Left ventricle myocardium inferior (tissue), 1 donor: ENCODE measurements at regions not wholly inside any gene's neighbourhood (a gene's known extent, or its start where the extent isn't known, plus 50 kb on each side); places are given as distances from the start of the nearest gene placed in this dataset.

Source experiments
- DNase-seq: peaks from one replicate; pipeline ENCODE4 v3.0.0-alpha.2; 2020
- H3K27ac ChIP-seq: fragments of 200-600 bp; replicated peaks from 2 replicates; pipeline ENCODE4 v1.8.0; 2021
- H3K27me3 ChIP-seq: fragments of 200-600 bp; 2 replicates; pipeline ENCODE4 v1.8.0; 2021; ENCODE audit warnings: low read depth
- H3K36me3 ChIP-seq: fragments of 200-600 bp; 2 replicates; pipeline ENCODE4 v1.8.0; 2021
- H3K4me1 ChIP-seq: fragments of 200-600 bp; 2 replicates; pipeline ENCODE4 v1.8.0; 2021
- H3K4me3 ChIP-seq: fragments of 200-600 bp; 2 replicates; pipeline ENCODE4 v1.8.0; 2021; ENCODE audit warnings: mild to moderate bottlenecking, moderate library complexity
- H3K9me3 ChIP-seq: fragments of 200-600 bp; replicated peaks from 2 replicates; pipeline ENCODE4 v1.8.0; 2021
- CTCF ChIP-seq: fragments of 200-600 bp; IDR thresholded peaks from 2 replicates; pipeline ENCODE4 v1.8.0; 2021; ENCODE audit warnings: antibody characterized with exemption, mild to moderate bottlenecking, borderline replicate concordance
- intact Hi-C: fragments of 100-400 bp; cut with micrococcal nuclease; formaldehyde crosslinking; loops from one replicate; pipeline ENCODE4 v1.11.0; 2022
- donor health status: DM: no; HTN: yes; CAD: no; lungs with severe emphysema.

DNA sequence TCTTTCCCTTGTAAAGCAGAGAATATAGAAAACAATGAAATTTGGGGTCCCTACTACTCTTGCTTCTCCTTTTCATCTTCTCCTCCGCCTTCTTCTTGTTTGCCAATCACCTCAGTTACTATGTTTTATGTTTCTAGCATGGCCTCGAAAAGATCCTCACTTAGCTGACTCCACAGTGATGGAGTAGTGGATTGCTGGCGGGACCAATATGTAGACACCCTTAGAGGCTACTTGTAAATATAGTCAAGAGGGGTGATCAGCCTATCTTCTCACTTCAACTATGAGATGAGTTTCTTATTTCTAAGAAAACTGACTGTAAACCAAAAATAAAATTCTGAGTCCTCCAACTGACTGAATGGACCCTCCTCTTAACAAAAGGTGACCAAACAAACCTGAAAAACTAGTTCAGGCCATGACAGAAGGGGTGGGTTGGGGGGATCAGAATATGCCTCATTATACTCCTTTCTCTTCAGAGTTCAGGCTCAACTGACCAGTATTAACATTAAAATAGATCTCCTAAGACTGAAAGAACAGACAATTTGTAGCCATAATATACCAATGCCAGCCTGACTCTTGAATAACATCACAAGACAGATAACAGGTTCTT lies 829.0 kb downstream of the TLE4 start:
- Histone ChIP-seq H3K4me1 (no peaks in the 10 kb centered on the region), H3K36me3 (no peaks in the 10 kb centered on the region), H3K27me3 (no peaks in the 10 kb centered on the region), H3K4me3 (no peak overlapping the region), H3K27ac (no peak overlapping the region), H3K9me3 (peaks cover 12% of the 10 kb centered on the region)
- TF ChIP-seq CTCF: no peak
- DNase-seq: no peak
- intact Hi-C loops: no loop called here

DNA sequence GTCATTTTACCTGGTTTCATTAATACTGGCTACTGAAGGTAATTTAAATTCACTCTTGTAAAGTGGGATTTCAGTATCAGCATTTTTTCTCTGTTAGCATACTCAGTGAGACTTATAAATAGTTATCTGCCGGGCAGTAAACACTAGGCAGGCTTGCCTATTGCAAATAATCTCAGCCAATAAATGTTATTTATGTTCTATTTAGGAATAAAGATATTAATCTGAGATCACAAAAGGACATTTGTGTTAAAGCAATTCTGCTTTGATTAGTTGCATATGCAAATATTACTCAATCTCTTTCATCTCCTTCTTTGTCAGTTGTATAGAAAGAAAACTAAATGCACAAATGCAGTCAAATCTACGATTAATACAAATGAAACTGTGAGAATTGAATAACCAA lies 827.8 kb downstream of the TLE4 start:
- intact Hi-C loops: no loop called here
- no peaks in the 10 kb centered on the region for H3K36me3 ChIP-seq
- no peak overlapping the region for H3K27ac ChIP-seq
- no peak overlapping the region for H3K4me3 ChIP-seq
- no peak for TF ChIP-seq CTCF
- no peak for DNase-seq
- no peaks in the 10 kb centered on the region for H3K4me1 ChIP-seq
- peaks cover 12% of the 10 kb centered on the region for H3K9me3 ChIP-seq
- H3K27me3 ChIP-seq: no peaks in the 10 kb centered on the region

- TF ChIP-seq CTCF: no peak
- no peaks in the 10 kb centered on the region for H3K4me1 ChIP-seq
- no peak overlapping the region for H3K4me3 ChIP-seq
- H3K36me3 ChIP-seq: no peaks in the 10 kb centered on the region
- no peak overlapping the region for H3K27ac ChIP-seq
- peaks cover 17% of the 10 kb centered on the region for H3K9me3 ChIP-seq
- intact Hi-C loops: no loop called here
- no peaks in the 10 kb centered on the region for H3K27me3 ChIP-seq
- DNase-seq: no peak
Measured at GRCh38 chr9:80387828-80388227, 816.1 kb downstream of the TLE4 start.

- Histone ChIP-seq H3K27ac (no peak overlapping the region), H3K9me3 (no peaks in the 10 kb centered on the region), H3K36me3 (no peaks in the 10 kb centered on the region), H3K4me3 (no peak overlapping the region), H3K4me1 (no peaks in the 10 kb centered on the region), H3K27me3 (no peaks in the 10 kb centered on the region)
- TF ChIP-seq CTCF: no peak
- intact Hi-C loops: no loop called here
- DNase-seq: no peak
Measured at GRCh38 chr9:80385246-80385645, 813.5 kb downstream of the TLE4 start.

DNA sequence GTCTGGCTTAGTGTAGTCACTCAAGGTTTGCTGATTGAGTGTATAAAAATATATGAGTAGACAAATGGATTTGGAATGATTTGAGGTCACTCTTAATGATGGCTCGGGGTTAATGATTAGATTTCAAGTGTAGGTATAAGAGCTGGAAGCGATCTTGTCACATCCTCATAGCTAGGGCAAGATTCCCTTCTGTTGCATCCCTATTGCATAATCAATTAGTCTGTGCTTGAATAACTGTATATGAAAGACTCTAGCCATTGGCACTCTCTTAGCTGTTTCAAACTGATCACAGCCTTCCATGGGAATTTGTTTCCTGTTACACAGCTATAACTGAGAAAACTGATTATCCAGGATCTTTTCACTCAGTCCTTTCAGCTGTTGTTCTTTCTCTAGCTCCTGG lies 811.6 kb downstream of the TLE4 start:
- intact Hi-C loops: no loop called here
- Histone ChIP-seq H3K9me3 (no peaks in the 10 kb centered on the region), H3K36me3 (no peaks in the 10 kb centered on the region), H3K4me3 (no peak overlapping the region), H3K27me3 (no peaks in the 10 kb centered on the region), H3K27ac (no peak overlapping the region), H3K4me1 (no peaks in the 10 kb centered on the region)
- no peak for TF ChIP-seq CTCF
- no peak for DNase-seq
